WERI-Rb-1 (cell line): ENCODE measurements at regions not wholly inside any gene's neighbourhood (a gene's known extent, or its start where the extent isn't known, plus 50 kb on each side); places are given as distances from the start of the nearest gene placed in this dataset.

Experiments
- DNase-seq: peaks from one replicate; pipeline ENCODE4 v3.0.0-alpha.2; 2020
- H3K27ac ChIP-seq: fragments of 250-450 bp; sonication (Bioruptor Pico); 2 replicates; pipeline ENCODE4 v1.5.1; 2020; ENCODE audit warnings: mild to moderate bottlenecking, moderate library complexity
- H3K27me3 ChIP-seq: fragments of 250-450 bp; sonication (Bioruptor Pico); 2 replicates; pipeline ENCODE4 v1.5.1; 2021; ENCODE audit warnings: mild to moderate bottlenecking, low read depth, moderate library complexity; ENCODE audit not compliant: insufficient read depth, severe bottlenecking
- H3K36me3 ChIP-seq: fragments of 250-450 bp; sonication (Bioruptor Pico); 2 replicates; pipeline ENCODE4 v1.5.1; 2020; ENCODE audit warnings: mild to moderate bottlenecking, moderate library complexity
- H3K4me3 ChIP-seq: 2 replicates; pipeline ENCODE4 v1.5.1; 2011; ENCODE audit warnings: low read depth, mild to moderate bottlenecking, control low read depth, low read length
- H3K9me3 ChIP-seq: fragments of 250-450 bp; sonication (Bioruptor Pico); 2 replicates; pipeline ENCODE4 v1.5.1; 2021; ENCODE audit warnings: mild to moderate bottlenecking, moderate library complexity; ENCODE audit not compliant: severe bottlenecking
- TF ChIP-seq, protein P1 (sequence below): IDR thresholded peaks from 2 replicates; pipeline ENCODE4 v1.5.1; 2011; ENCODE audit warnings: low read depth, mild to moderate bottlenecking, control low read depth, inconsistent platforms, low read length

DNA sequence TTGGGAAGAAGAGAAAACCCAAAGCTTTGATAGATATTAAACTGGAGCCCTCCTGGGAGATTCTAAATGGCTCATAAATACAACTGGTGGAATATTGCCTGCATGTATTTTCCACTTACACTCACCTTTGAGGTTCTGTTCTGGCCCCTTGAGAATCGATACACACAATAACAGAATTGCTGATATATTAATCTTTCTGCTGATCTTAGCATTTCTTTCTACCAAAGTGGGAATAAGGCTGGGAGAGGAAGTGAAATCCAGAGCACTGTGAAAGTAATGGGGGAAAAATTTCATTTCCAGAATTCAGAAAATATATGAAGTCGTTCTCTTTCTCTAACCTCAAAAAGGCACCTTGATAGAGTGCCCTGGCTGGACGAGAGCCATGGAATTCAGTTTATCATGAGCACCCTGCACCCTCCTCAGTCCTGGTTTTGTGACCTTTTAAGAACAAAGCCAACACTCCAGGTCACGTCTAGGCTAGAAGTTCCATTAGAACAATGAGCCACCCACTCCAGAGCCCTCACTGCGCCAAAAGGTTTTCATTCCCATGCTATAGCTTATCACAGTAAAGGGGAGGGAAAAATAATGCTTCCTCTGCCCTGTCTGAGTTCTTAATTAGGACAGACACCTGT lies 244.5 kb downstream of the CD83 start:
- TF ChIP-seq, protein P1, sequence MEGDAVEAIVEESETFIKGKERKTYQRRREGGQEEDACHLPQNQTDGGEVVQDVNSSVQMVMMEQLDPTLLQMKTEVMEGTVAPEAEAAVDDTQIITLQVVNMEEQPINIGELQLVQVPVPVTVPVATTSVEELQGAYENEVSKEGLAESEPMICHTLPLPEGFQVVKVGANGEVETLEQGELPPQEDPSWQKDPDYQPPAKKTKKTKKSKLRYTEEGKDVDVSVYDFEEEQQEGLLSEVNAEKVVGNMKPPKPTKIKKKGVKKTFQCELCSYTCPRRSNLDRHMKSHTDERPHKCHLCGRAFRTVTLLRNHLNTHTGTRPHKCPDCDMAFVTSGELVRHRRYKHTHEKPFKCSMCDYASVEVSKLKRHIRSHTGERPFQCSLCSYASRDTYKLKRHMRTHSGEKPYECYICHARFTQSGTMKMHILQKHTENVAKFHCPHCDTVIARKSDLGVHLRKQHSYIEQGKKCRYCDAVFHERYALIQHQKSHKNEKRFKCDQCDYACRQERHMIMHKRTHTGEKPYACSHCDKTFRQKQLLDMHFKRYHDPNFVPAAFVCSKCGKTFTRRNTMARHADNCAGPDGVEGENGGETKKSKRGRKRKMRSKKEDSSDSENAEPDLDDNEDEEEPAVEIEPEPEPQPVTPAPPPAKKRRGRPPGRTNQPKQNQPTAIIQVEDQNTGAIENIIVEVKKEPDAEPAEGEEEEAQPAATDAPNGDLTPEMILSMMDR: no peak

DNA sequence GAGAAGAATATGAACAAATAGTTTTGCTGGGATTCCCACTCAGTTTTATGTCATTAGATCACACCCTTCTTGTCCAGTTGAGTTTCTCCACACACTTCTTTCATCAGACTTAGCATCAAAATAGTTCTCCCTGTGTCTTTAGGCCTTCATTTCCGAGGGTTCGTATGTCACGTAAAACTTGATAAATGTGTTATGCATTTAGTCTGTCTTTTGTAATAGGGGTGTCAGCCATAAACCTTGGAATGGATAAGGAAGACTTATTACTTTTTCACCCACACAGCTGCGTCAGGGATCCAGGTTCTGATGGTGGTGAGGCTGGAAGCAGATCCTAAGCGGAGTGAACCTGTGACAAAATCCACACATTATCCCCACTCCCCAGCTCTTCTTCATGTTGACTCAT lies 246.8 kb downstream of the CD83 start:
- no peak for DNase-seq
- TF ChIP-seq, protein P1: no peak
- H3K4me3 ChIP-seq: no peak overlapping the region
- no peaks in the 10 kb centered on the region for H3K9me3 ChIP-seq
- no peak overlapping the region for H3K27ac ChIP-seq
- H3K27me3 ChIP-seq: no peaks in the 10 kb centered on the region
- H3K36me3 ChIP-seq: no peaks in the 10 kb centered on the region

More for the DNA sequence above, 244.5 kb downstream of the CD83 start:
- H3K9me3 ChIP-seq: no peaks in the 10 kb centered on the region
- no peak overlapping the region for H3K27ac ChIP-seq
- H3K27me3 ChIP-seq: no peaks in the 10 kb centered on the region
- no peak for DNase-seq
- H3K36me3 ChIP-seq: no peaks in the 10 kb centered on the region
- H3K4me3 ChIP-seq: no peak overlapping the region

DNA sequence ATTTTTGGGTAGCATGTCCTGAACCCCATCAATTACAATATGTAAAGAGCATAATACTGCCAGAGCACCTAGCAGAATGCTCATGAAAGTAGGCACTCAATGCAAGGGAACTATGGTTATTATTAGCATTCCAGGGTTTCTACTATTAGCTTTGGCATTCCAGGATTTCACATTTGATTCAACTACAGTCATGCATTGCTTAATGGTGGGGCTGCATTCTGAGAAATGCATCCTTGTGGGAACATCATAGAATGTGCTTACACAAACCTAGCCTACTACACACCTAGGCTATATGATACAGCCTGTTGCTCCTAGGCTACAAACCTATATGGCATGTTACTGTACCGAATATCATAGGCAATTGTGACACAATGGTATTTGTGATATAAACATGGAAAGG lies 247.8 kb downstream of the CD83 start:
- Histone ChIP-seq H3K27me3 (no peaks in the 10 kb centered on the region), H3K36me3 (no peaks in the 10 kb centered on the region), H3K9me3 (no peaks in the 10 kb centered on the region), H3K27ac (no peak overlapping the region), H3K4me3 (no peak overlapping the region)
- TF ChIP-seq, protein P1: no peak
- DNase-seq: no peak

DNA sequence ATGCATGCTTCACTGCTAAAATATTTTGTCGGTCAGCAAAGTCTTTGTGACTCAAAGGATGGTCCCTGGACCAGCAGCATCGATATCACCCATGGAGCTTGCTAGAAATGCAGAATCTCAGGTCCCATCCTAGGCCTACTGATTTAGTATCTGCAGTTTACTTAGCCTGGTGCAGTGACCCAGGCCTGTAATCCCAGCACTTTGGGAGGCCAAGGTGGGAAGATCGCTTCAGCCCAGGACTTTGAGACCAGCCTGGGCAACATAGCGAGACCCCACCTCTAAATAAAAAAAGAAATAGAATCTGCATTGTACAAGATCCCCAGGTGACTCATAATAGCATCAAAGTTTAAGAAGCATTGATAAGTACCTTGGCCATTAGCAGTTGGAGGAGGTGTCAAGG lies 248.7 kb downstream of the CD83 start:
- H3K27me3 ChIP-seq: no peaks in the 10 kb centered on the region
- H3K36me3 ChIP-seq: no peaks in the 10 kb centered on the region
- H3K27ac ChIP-seq: no peak overlapping the region
- H3K4me3 ChIP-seq: no peak overlapping the region
- TF ChIP-seq, protein P1: no peak
- no peaks in the 10 kb centered on the region for H3K9me3 ChIP-seq
- DNase-seq: no peak

GRCh38 chr6:14366872-14367271 lies 249.3 kb downstream of the CD83 start:
- Histone ChIP-seq H3K27ac (no peak overlapping the region), H3K27me3 (no peaks in the 10 kb centered on the region), H3K36me3 (no peaks in the 10 kb centered on the region), H3K9me3 (no peaks in the 10 kb centered on the region), H3K4me3 (no peak overlapping the region)
- TF ChIP-seq, protein P1: no peak
- no peak for DNase-seq

DNA sequence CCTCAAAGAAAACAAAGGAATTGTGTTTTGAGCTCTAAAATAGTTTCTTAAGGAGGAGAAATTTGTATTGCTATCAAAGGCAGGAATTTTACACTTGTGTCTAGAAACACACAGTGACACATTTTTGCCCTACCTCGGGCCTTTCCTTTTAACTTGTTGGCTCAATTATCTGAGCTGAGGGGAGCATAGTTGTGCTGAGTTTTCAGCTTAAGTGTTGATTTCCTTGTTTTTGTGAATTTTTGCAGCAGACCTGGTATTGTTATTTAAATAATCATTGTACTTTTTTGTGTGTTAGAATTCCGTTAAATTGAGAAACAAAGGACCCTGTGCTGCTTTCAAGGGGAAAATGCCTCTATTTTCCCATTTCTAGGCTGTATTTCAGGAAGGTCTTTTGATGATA lies 249.7 kb downstream of the CD83 start:
- TF ChIP-seq, protein P1: no peak
- no peaks in the 10 kb centered on the region for H3K36me3 ChIP-seq
- H3K27ac ChIP-seq: no peak overlapping the region
- no peaks in the 10 kb centered on the region for H3K9me3 ChIP-seq
- H3K4me3 ChIP-seq: no peak overlapping the region
- H3K27me3 ChIP-seq: no peaks in the 10 kb centered on the region
- DNase-seq: no peak
